Hematopoietic multipotent progenitor cell treated with erythropoietin and hydrocortisone succinate and interleukin-3 and kit ligand, for 6 days (in vitro differentiated cells): ENCODE measurements at regions not wholly inside any gene's neighbourhood (a gene's known extent, or its start where the extent isn't known, plus 50 kb on each side); places are given as distances from the start of the nearest gene placed in this dataset.
A peak's percentile ranks its signal among the peaks of the same experiment; 100 is the strongest.

ENCODE experiments used
- DNase-seq: peaks from one replicate; pipeline ENCODE4 v3.0.0-alpha.2; 2015

DNA sequence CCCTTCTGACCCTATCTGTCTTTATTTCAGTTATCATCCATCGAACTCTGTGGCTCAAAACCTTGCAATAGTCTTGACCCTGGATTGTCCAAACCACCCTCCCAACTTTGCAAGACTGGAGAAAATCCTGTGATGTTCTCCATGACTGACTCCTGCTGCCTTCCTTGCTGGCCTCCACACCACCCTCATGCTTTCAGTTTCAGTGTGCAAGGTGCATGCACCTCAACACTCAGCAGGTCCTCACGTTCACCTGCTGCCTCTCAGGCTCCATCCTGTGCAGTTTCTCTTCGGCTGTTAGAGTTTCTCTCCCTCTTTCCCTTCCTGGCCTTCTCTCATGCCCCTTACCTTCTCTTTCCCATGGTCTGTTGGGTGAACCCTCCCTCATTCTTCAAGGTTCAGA is 59.4 kb upstream of the ASIC2 start:
- DNase-seq = no peak

DNA sequence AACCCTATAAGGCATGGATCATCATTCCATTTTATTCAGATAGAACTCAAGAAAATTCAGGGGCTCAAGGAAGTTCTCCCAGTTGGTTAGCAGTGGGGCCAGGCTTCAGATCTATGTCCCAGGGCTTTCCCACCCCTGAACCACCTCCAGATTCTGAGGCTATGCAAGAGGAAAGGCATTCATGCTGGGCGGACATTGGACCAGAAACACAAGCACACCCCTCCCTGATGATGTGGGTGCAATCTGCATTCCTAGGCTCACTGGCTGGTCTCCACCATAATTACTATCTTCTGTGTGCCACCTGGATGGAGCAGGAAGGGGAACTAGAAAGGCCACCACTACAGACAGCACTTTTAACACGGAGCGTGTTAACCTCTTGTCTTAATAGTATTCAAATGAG is 63.2 kb upstream of the ASIC2 start:
- no peak for DNase-seq

DNA sequence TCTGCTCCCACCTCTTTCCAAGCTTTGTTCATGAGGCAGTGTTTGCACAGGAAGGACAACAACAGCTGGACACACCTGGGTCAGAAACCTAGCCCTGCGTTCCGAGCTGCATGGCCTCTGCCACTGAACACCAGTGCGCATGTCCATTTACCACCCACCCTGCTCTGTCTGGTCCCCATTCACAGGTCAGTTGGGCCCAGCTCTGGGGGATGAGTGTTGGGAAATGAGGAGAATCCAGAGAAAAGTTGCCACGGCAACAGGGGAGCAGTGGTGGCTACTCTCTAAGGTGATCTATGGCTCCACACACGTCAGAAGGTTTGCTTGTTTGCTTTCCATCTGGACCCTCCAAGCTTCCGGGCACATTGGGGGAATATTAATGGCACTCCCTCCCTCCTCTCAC is 70.4 kb upstream of the ASIC2 start:
- no peak for DNase-seq

DNA sequence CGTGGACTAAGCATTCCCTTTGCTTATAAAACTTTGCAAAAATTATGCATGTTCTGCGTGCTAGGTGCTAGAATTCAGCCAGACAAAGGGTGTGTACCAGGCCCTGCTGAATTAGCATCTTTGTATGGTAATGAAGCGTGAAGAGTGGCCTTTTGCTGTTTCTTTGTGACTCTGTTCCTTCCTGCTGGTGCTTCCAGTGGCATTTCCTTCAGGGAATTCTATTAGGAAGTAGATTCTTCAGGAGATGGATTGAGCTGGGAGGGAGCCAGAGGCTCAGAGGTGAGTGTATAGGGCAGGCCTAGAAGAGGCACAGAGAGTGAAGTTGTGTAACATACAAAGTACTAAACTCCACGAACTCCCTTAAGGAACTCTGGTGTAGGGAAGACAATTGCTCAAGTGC is 73.9 kb upstream of the ASIC2 start:
- DNase-seq = no peak

DNA sequence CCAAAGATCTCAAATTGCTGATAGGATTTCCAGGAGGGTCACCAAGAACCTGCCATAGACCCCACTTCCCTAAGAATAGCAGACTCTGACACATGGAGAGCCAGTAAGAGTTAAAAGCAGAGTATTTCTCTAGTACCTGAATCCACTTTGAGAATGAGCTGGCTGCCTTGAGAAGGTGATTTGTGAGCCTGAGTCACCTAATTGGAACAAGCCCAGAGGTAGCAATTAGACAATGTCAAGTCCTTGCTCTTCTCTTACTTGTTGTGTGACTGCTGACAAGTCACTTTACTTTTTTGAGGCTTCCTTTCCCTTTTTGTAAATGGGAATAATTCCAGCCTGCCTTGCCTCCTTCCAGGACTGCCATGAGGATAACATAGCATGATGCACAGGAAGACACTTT is 76.1 kb upstream of the ASIC2 start:
- DNase-seq = no peak

DNA sequence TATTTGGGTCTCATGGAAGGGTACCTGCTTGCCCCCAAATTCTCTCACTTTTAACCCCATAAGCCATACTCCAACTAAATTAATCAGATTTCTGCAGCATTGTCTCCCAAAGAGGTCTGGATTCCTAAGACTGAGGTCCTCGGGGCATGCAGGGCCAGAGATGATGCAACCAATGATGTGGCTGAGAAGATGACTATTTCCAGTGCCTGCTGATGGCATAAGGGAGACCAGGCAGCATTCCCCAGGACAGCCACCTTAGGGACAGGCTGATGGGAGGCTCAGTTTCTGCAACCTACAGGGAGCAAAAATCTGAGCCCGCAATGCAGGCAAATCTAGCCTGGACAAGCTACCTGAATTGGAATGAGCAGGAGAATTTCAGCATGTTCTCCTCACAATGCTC is 76.8 kb upstream of the ASIC2 start:
- no peak for DNase-seq

DNA sequence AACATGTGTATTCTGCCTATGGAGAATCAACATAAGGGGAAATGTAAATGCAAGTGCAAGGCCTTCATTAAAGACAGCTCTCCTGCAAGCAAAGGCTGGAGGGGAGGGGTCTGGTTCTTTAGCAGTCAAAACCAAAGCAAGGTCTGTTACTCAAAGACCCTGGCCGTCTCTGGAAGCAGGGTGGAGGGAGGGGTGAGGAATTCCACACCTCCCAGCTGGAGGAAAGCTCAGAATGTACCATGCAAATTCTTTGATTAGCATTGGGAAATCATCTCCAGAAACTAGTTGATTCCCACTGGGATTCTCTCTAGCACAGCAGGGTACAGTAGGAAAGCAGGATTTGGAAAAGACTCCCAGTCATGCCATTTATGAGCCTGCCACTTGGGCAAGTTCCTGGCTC is 77.3 kb upstream of the ASIC2 start:
- no peak for DNase-seq

DNA sequence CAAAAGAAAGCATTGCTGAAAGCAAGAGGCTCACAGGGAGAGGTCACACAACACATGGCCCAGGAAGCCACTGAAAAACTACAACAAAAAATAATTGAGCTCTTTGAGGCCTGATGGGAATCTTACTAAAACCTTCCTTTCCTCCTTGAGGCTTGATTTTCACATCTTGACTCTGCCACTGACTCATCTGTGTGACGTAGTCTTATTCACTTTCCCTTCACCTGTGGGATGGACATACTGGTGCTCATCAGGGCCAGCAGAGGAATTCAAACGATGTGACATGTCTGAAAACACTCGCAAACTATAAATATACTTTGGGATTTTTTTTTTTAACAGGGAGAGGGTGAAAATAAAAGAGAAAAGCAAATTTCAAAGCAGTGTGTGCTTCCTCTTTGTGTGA is 78.3 kb upstream of the ASIC2 start:
- DNase-seq = no peak

DNA sequence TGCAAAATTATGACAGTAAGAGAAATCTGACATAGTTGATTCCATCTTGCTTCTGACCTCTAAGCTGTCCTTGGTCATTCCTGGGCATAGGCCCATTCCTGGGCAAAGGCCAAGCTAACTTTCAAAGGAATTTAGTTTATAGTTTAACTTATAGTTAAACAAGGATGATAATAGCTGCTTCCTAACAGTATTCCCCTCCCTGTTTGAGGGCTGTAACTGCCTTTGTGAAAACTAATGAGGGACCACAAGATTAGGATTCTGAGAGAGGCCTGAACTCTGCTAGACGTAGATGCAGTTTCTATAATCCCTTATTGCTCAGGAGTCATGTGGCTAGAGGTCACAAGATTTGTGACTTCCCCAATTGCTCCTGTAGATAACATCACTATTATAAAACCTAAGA is 80.2 kb upstream of the ASIC2 start:
- no peak for DNase-seq

DNA sequence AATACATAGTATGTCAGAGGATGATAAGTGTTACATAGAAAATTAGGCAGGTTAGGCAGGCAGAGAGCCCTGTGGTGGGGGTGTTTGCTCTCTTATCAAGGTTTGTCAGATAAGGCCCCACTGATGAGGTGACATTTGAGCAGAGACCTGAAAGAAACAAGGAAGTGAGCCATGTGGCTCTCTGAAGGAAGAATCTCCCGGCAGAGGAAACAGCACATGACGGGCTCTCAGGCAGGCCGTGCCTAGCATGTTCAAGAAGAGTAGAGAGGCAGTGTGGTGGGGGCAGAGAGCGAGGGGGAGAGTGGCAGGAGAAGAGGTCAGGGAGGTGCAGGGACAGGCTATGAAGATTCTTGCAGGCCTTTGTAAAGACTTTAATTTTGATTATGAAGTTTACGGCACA is 82.0 kb upstream of the ASIC2 start:
- no peak for DNase-seq

DNA sequence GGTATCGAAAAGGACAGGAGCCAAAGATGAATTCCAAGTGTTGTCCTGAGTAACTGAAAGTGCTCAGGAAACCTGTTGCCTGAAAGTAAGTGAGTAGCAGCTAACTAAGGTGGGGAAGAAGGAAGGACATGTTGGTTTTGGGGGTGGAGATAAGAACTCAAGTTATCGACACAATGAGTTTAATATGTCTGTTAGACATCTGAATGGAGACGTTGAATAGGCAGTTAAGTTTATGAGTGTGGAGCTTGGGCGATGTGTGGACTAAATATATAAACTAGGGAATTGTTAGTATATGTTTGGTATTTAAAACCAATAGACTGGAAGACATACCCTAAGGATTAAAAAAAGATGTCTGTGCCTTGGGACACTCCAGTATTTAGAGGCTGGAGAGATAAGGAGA is 82.7 kb upstream of the ASIC2 start:
- no peak for DNase-seq

DNA sequence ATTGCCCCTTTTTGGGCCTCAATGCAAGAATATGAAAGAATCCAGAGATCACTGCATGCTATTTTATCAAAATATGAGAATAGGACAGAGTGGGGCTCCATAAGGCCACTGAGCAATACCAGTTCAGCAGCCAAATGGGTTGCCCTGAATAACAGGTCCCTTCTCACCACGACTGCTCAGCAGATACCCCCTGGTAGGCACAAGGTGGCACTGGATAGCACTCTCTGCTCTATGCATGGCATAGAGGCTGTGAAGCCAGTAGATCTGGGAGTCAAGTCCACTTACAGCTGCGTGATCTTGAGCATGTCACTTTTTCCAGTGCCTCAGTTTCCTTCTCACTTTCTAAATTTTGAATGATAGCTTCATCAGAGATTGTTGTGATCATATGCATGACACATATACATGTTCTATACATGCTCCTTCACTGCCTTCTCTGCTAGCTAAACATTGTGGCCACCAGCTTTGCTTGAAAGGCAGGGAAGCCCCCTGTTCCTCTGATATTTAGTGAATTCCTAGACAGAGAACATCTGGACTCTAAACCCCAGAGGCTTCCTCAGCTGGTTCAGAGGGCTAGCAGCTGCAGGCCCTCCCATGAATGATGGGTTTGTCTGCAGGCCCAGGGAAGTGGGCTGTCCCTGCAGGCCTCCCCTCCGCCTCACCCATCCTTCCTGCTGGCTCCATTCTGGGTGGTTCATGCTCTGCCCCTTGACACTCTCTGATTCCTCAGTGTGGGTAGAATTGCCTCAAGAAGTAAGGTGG is 84.9 kb upstream of the ASIC2 start:
- DNase-seq = peak; percentile 4

DNA sequence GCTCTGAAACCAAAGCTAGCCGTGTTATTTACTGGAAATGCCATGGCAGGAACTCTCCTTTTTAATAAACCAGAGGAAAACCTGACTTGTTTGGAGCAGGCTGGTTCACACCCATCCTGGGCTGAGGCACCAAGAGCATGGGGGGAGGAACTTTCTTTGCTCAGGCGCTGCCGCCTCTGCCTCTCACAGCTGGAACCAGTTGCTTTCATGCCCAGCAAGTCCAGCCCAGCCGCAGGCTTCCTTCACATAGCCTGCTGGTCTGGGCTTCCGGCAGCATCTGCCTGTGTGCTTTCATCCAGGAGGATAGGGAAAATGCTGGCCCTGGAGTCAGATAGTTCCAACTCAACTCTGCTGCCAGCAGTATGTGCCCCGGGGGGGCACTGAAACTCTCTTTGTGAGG is 88.1 kb upstream of the ASIC2 start:
- DNase-seq = no peak

DNA sequence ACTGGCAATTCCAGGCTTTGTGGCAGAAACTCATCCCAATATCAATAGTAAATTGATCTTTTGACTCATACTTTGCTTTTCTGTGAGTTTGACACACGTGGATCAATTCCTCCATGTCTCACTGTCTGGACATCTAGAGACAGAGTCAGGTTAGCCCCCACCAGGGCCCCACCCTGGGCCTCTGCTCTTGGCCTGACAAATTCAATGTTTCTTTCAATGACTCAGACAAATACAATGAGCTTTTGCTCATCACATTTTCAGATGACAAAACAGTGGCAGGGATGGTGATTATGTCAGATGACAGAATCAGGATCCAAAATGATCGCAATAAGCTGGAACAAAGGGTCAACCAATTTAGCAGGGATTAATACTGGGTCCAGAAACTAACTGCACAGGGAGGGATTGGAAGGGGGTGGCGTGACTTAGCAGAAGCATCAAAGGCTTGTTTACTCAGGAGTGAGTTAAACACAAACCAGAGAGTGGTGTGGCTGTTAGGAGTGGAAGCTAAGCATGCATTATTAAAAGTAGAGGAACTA is 90.5 kb upstream of the ASIC2 start:
- no peak for DNase-seq

DNA sequence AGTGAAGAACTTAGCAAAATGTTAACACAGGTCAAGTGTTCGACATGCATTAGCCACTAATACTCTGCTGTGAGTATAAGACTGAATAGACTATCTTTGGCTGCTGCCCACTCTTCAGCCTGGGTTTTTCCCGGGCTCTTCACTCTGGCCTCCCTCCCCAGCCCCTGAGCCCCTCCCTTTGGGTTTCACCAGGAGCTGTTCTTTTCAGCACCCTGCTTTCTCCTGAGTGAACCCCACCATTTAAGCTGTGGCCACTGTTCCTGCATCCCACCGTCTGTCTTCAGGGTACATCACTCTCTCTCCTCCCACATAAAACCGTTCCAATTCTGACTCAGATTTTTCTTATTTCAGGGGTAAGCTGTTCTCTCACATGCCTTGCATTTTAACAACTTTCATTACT is 92.0 kb upstream of the ASIC2 start:
- DNase-seq = no peak

DNA sequence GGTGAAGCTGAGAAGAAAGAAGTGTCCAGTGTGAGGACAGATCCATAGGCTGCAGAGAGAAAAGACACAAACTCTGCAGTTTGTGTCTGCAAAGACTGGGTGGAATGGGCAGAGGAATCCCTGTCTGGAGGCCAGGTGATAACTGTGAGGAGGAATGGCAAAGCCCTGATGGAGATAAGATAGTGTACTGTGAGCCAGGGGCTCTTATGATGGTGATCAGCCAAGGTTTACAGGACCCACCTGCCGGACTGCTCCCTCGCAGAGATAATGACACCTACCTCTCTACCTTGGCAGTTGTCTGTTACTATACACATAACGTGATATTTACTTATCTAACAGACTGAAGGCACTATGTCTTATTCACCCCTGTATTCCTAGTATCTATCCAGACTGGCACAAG is 92.6 kb upstream of the ASIC2 start:
- no peak for DNase-seq

DNA sequence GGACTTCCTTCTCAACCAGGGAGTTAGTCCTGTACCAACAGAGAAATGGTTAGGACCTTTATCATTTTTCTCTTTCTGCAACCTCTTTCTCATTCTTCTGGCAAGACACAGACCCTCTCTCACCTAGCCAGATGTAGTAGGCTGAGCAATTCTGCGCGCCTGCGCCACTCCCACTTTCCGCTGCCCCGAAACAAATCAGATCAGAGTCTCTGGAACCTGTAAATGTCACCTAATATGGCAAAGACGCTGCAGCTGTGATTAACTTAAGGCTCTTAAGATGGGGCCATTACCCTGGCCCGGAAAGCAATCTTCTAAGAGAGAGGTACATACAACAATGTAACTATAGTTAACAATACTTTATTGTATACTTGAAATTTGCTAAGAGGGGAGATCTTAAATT is 94.3 kb upstream of the ASIC2 start:
- no peak for DNase-seq

DNA sequence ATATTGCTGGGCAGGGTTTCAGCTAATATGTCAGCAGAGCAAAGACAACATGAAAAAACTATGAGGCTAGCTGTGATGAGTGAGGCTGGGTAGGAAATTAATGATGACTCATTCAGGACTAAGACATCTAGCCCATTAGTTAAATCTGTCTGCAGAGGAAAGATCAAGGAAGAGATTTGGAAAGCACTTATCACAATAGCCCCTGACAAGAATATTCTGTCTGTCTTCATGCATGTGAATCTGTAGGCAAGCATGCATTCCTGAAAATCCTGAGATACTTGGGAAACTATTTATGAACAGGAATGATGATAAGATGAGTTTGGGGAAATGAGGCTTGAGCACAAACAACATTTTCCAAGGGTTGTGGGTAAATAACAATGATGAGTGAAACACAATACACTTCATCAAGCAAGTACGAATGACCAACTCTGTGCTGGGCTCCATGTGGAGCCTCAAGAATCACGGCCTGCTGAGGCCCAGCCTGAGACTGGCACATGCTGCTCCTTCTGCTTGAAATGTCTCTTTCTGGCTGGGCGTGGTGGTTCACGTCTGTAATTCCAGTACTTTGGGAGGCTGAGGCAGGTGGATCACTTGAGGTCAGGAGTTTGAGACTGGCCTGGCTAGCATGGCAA is 96.5 kb upstream of the ASIC2 start:
- DNase-seq = no peak

DNA sequence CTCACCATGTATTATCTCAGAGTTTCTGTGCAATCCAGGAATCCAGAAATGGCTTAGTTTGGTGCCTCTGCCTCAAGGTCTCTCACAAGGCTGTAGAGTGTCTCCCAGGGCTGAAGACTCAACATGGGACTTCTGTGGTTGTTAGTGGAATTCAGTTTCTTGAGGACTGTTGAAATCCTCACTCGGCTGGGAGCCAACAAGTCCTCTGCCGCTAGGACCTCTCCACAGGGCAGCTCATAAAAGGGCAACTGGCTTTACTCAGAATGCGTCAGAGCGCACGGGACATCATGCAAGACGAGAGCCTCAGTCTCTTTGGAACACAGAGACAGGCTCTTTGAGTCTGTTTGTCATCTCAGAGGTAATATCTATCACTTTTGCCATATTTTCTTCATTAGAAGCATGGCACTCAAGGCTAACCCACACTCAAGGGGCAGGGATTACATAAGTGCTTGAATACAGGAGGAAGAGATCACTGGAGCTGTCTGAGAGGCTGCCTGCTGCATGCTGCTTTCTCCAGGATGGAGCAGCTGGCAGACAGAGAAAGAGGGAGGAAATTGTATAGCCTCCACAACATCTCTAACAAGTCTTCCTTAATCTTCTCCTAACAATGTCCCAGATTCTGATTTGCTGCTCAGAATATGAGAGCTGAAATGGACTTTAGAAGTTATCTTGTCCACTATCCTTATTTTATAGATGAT is 97.5 kb upstream of the ASIC2 start:
- no peak for DNase-seq

DNA sequence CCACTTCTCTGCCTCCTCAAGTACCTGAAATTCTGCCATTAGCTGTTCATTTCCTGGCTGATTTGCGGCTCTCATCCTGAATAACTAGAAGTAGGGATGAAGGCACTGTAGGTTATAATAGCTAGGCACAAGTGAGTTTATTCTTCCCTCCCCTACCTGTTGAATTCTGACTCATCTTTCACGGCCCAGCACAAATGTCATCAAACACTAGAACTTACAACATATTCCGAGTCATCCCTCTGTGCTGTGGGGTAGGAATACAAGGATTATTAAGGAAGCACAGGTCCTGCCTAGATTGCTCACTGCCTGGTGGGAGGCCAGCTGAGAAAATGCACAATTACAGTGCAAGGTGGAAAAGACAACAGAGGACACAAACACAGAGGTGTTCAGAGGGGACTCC is 103.7 kb upstream of the ASIC2 start:
- no peak for DNase-seq

DNA sequence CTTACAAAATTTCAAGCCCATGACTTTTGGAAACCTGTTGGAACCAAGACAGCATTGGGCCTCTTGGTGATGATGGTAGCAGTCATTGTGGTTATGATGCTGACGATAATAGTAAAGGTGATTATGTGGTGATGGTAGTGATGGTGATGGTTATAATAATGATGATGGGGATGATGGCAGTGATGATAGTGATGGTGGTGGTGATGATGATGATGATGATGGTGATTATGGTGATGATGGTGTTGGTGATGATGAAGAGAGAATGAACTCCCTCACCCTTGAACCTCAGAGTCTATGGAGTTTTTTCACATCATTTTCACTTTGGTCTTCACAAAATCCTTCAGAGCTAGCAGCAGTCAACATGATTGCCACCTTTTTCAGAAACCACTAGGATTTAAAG is 105.3 kb upstream of the ASIC2 start:
- no peak for DNase-seq

DNA sequence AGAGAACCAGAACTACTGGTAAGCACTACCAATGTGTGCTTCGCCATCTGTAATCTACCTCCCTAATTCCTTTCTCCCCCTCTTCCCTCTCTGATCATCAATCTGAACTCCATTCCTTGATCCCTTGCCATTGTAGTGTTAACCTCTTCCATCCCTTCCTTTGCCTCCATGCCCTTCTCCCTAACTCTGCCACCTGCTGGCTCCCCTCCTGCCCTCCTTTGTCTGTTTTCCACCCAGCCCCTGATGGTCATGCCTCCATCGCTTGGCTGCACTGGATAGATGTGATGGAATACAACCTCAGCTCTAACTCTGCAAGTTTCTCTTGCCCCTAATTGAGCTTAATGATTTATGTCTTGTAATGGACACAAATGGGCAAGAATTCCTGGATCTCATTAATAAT is 108.2 kb upstream of the ASIC2 start:
- no peak for DNase-seq

DNA sequence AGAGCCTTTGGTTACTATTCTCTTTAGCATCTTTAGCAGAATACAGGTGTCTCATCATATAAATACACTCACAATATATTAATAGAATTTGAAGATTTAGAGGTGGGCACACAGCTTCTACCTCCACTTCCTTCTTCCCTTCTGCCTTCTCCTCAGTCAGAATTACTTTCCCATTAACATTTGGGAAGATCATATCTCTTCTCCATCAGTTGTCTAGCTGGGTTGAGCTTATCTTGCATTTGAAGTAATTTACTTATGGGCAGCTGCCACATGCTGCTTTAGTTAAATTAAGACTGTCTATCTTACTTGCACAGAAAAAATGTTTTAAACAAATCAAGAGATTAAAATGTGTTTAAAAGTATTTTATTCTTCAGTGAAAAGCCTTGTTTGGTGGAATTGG is 110.1 kb upstream of the ASIC2 start:
- DNase-seq = no peak
